Mammary epithelial cell (primary cell): ENCODE measurements at regions not wholly inside any gene's neighbourhood (a gene's known extent, or its start where the extent isn't known, plus 50 kb on each side); places are given as distances from the start of the nearest gene placed in this dataset.

ENCODE experiments used
- EZH2 ChIP-seq: IDR thresholded peaks from 2 replicates; pipeline ENCODE4 v1.6.1; 2012; ENCODE audit warnings: low read length, inconsistent platforms, borderline replicate concordance
- TF ChIP-seq, protein P1 (sequence below), 2 donors: IDR thresholded peaks in 1 of 2; conservative IDR thresholded peaks in 1 of 2; 2 replicates each; pipeline ENCODE4 v1.5.1; 2011 to 2012; ENCODE audit warnings: inconsistent platforms in 2 of 2, low read length in 2 of 2, mild to moderate bottlenecking in 2 of 2, control low read depth in 1 of 2, low read depth in 1 of 2; ENCODE audit not compliant: insufficient read depth in 1 of 2; ENCODE audit errors: extremely low read depth in 1 of 2

DNA sequence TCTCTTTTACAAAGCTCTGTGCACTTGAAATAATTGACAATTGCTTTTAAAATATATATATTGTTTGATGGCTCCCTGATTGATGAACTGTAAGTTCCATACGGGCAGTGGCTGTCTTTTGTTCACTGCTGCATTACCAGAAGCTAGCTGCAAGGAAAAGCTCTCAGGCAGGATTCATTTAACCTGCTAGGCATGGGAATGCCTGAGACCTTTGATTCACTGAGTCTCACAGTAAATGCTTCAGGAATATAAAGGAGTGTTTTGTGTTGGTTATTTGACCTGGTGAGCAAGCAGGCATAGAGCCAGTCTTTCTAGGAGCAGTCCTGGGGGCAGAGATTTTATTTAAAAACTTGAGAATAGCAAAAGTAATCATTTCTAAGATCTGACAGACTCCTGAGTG, 193.2 kb upstream of the ITGA4 start:
- TF ChIP-seq, protein P1, sequence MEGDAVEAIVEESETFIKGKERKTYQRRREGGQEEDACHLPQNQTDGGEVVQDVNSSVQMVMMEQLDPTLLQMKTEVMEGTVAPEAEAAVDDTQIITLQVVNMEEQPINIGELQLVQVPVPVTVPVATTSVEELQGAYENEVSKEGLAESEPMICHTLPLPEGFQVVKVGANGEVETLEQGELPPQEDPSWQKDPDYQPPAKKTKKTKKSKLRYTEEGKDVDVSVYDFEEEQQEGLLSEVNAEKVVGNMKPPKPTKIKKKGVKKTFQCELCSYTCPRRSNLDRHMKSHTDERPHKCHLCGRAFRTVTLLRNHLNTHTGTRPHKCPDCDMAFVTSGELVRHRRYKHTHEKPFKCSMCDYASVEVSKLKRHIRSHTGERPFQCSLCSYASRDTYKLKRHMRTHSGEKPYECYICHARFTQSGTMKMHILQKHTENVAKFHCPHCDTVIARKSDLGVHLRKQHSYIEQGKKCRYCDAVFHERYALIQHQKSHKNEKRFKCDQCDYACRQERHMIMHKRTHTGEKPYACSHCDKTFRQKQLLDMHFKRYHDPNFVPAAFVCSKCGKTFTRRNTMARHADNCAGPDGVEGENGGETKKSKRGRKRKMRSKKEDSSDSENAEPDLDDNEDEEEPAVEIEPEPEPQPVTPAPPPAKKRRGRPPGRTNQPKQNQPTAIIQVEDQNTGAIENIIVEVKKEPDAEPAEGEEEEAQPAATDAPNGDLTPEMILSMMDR (conservative IDR thresholded peaks at IDR 0.05 in 1 of 2, IDR thresholded peaks at IDR 0.05 in 1 of 2; ENCODE audit: extremely low read depth in 1 of 2, insufficient read depth in 1 of 2, low read depth in 1 of 2, low read length in 2 of 2): no peak
- TF ChIP-seq EZH2: no peak
